ENCODE measurements at regions not wholly inside any gene's neighbourhood (a gene's known extent, or its start where the extent isn't known, plus 50 kb on each side); places are given as distances from the start of the nearest gene placed in this dataset.

GRCh38 chr6:156256161-156256560 lies 521.0 kb upstream of the ARID1B start:
- TF ChIP-seq EZH2 (IDR thresholded peaks at IDR 0.05) (no peak), POLR2AphosphoS5 (IDR thresholded peaks at IDR 0.05; ENCODE audit: borderline replicate concordance, low read depth, low read length) (no peak)

Measured in SK-N-MC (cell line).